GM12878 (cell line): ENCODE measurements at regions not wholly inside any gene's neighbourhood (a gene's known extent, or its start where the extent isn't known, plus 50 kb on each side); places are given as distances from the start of the nearest gene placed in this dataset.

Experiments used
- ATAC-seq: fragments of 200-7000 bp; cut with Tn5 transposase; 3 replicates; pipeline ENCODE4 v1.9.1; 2020; ENCODE audit warnings: mild to moderate bottlenecking, moderate library complexity
- BruUV-seq: library from RNA; stranded (reverse); fragments of 400-500 nt; replicated peaks from 2 replicates; lab custom pipeline; 2021; lab: Mats Ljungman, UMichigan
- CTCF ChIA-PET: fragments of 300-600 bp; sonication (Branson Sonifier 250); formaldehyde crosslinking; extraction: SDS; loops from one replicate; lab custom pipeline; 2021; ENCODE audit warnings: inconsistent platforms; lab: Yijun Ruan, JAX
- POLR2A ChIA-PET: fragments of 350-600 bp; formaldehyde crosslinking; extraction: SDS; loops from one replicate; lab custom pipeline; 2021; ENCODE audit warnings: inconsistent platforms; lab: Charles Lee
- RAD21 ChIA-PET: fragments of 300-600 bp; sonication (Branson Sonifier 250); formaldehyde crosslinking; loops from one replicate; lab custom pipeline; 2023; ENCODE audit warnings: antibody characterized with exemption; ENCODE audit not compliant: unreplicated experiment; lab: Charles Lee
- SMC1A ChIA-PET: fragments of 300-600 bp; sonication (Branson Sonifier 250); formaldehyde crosslinking; loops from one replicate; lab custom pipeline; 2023; ENCODE audit not compliant: unreplicated experiment, uncharacterized antibody; lab: Charles Lee
- DNase-seq: peaks from one replicate; pipeline ENCODE4 v3.0.0-alpha.2; 2011; ENCODE audit warnings: low read depth, low spot score
- FAIRE-seq: peaks from 3 replicates; lab custom pipeline; 2011; peaks lifted over from hg19 to GRCh38; lab: Jason Lieb, UNC
- H2AFZ ChIP-seq: 2 replicates; pipeline ENCODE4 v1.6.0; 2011; ENCODE audit warnings: low read depth, low read length, control low read depth; ENCODE audit not compliant: control insufficient read depth
- H3K27ac ChIP-seq: 2 replicates; pipeline ENCODE4 v1.5.1; 2011; ENCODE audit warnings: control low read depth; ENCODE audit not compliant: control insufficient read depth, insufficient read depth
- H3K27me3 ChIP-seq, 2 experiments: replicated peaks in 1 of 2; 2 replicates each; pipeline versions ENCODE4 v1.6.0 to v1.6.1; 2011; ENCODE audit warnings: low read length in 1 of 2; ENCODE audit not compliant: control insufficient read depth in 2 of 2, insufficient read depth in 2 of 2
- H3K36me3 ChIP-seq, 2 experiments: 2 replicates each; pipeline ENCODE4 v1.5.1; 2011; ENCODE audit warnings: low read length in 1 of 2; ENCODE audit not compliant: control insufficient read depth in 2 of 2, insufficient read depth in 2 of 2
- H3K4me1 ChIP-seq: 2 replicates; pipeline ENCODE4 v1.6.1; 2011; ENCODE audit warnings: mild to moderate bottlenecking, low read length, moderate library complexity, mixed read lengths; ENCODE audit not compliant: control insufficient read depth, insufficient read depth
- H3K4me2 ChIP-seq: 2 replicates; pipeline ENCODE4 v1.6.0; 2011; ENCODE audit warnings: control low read depth; ENCODE audit not compliant: control insufficient read depth, insufficient read depth
- H3K4me3 ChIP-seq: fragments of 200-600 bp; sonication (generic); 2 replicates; pipeline ENCODE4 v1.5.1; 2016
- H3K79me2 ChIP-seq: 2 replicates; pipeline ENCODE4 v1.6.0; 2011; ENCODE audit warnings: low read length; ENCODE audit not compliant: control insufficient read depth, insufficient read depth
- H3K9ac ChIP-seq: 2 replicates; pipeline ENCODE4 v1.8.0; 2011; ENCODE audit warnings: low read length, control low read depth, mixed read lengths; ENCODE audit not compliant: control insufficient read depth, insufficient read depth
- H3K9me3 ChIP-seq: replicated peaks from 3 replicates; pipeline ENCODE4 v1.5.1; 2011; ENCODE audit warnings: mild to moderate bottlenecking, low read length; ENCODE audit not compliant: control insufficient read depth, insufficient read depth
- H4K20me1 ChIP-seq: 2 replicates; pipeline ENCODE4 v1.6.0; 2011; ENCODE audit not compliant: control insufficient read depth, insufficient read depth
- CBX5 ChIP-seq: sonication (generic); IDR thresholded peaks from 2 replicates; pipeline ENCODE4 v1.6.1; 2016; ENCODE audit warnings: low read depth, moderate library complexity, mild to moderate bottlenecking, inconsistent platforms
- IRF3 ChIP-seq: fragments of 450-650 bp; IDR thresholded peaks from 2 replicates; pipeline ENCODE4 v1.6.1; 2014; ENCODE audit warnings: mild to moderate bottlenecking
- NFYA ChIP-seq: IDR thresholded peaks from 2 replicates; pipeline ENCODE4 v1.6.1; 2011; ENCODE audit warnings: low read depth, mild to moderate bottlenecking, low read length, improper control_type of control experiment, borderline replicate concordance
- POLR2AphosphoS2 ChIP-seq: IDR thresholded peaks from 2 replicates; pipeline ENCODE4 v1.6.1; 2011; ENCODE audit warnings: low read depth, mild to moderate bottlenecking, low read length, improper control_type of control experiment, moderate library complexity
- RB1 ChIP-seq: fragments of 450-650 bp; formaldehyde crosslinking; IDR thresholded peaks from 2 replicates; pipeline ENCODE4 v1.6.1; 2017; ENCODE audit warnings: mild to moderate bottlenecking, borderline replicate concordance
- RUNX3 ChIP-seq: IDR thresholded peaks from 2 replicates; pipeline ENCODE4 v1.6.1; 2012; ENCODE audit warnings: low read length, inconsistent platforms
- STAT1 ChIP-seq: fragments of 450-650 bp; conservative IDR thresholded peaks from 2 replicates; pipeline ENCODE4 v1.6.1; 2014; ENCODE audit warnings: antibody characterized with exemption, mild to moderate bottlenecking
- USF2 ChIP-seq: IDR thresholded peaks from 2 replicates; pipeline ENCODE4 v1.6.1; 2011; ENCODE audit warnings: low read depth, low read length, improper control_type of control experiment, borderline replicate concordance
- ZNF384 ChIP-seq: IDR thresholded peaks from 2 replicates; pipeline ENCODE4 v1.6.1; 2012; ENCODE audit warnings: low read depth, mild to moderate bottlenecking, low read length, improper control_type of control experiment, borderline replicate concordance
- in situ Hi-C: fragments of 300-500 bp; cut with MboI; formaldehyde crosslinking; loops from 9 replicates; pipeline ENCODE4 v1.14.3; 2018; ENCODE audit warnings: mixed read lengths
- intact Hi-C: fragments of 100-400 bp; cut with micrococcal nuclease; formaldehyde crosslinking; loops from one replicate; pipeline ENCODE4 v1.14.2; 2022; ENCODE audit not compliant: unreplicated experiment

GRCh38 chr9:33645706-33646105 lies 121.7 kb downstream of the ANKRD18B start:
- POLR2A ChIA-PET = no interaction called here
- CTCF ChIA-PET = interaction anchor here (0.8 kb wide), 1 partner anchor 10 kb away, joined by 3 read pairs; no protein-coding TSS in a partner anchor
- SMC1A ChIA-PET = no interaction called here
- Histone ChIP-seq H3K4me1 (no peaks in the 10 kb centered on the region), H3K27ac (no peak overlapping the region), H3K4me2 (no peak overlapping the region), H3K9ac (no peak overlapping the region), H3K9me3 (no peaks in the 10 kb centered on the region), H3K36me3 (no peaks in the 10 kb centered on the region), H3K27me3 (no peaks in the 10 kb centered on the region), H2AFZ (no peak overlapping the region), H3K4me3 (no peak overlapping the region), H3K79me2 (no peaks in the 10 kb centered on the region), H4K20me1 (no peaks in the 10 kb centered on the region)
- TF ChIP-seq RB1 = no peak
- no peak for TF ChIP-seq STAT1
- no peak for TF ChIP-seq POLR2AphosphoS2
- no peak for TF ChIP-seq USF2
- TF ChIP-seq ZNF384 = no peak
- TF ChIP-seq IRF3 = no peak
- no peak for TF ChIP-seq NFYA
- no peak for TF ChIP-seq RUNX3
- TF ChIP-seq CBX5 = no peak
- no peak for DNase-seq
- in situ Hi-C loops = no loop called here
- RAD21 ChIA-PET = no interaction called here
- no peak for ATAC-seq
- no TSS peak for BruUV-seq
- intact Hi-C loops = no loop called here
- FAIRE-seq = no peak
